Skeletal muscle satellite cell (primary cell): ENCODE measurements at regions not wholly inside any gene's neighbourhood (a gene's known extent, or its start where the extent isn't known, plus 50 kb on each side); places are given as distances from the start of the nearest gene placed in this dataset.

Experiments
- H3K27me3 ChIP-seq: 2 replicates; pipeline ENCODE4 v1.7.0; 2013; ENCODE audit warnings: low read length; ENCODE audit not compliant: control insufficient read depth, insufficient read depth
- H3K36me3 ChIP-seq: 2 replicates; pipeline ENCODE4 v1.7.0; 2013; ENCODE audit warnings: mild to moderate bottlenecking, control low read depth, low read length; ENCODE audit not compliant: insufficient read depth
- H3K4me1 ChIP-seq: 2 replicates; pipeline ENCODE4 v1.7.0; 2013; ENCODE audit warnings: low read length; ENCODE audit not compliant: control insufficient read depth, insufficient read depth
- H3K4me2 ChIP-seq: 2 replicates; pipeline ENCODE4 v1.7.0; 2013; ENCODE audit warnings: mild to moderate bottlenecking, low read length
- H3K4me3 ChIP-seq: 2 replicates; pipeline ENCODE4 v1.7.0; 2013; ENCODE audit warnings: low read length
- H3K9ac ChIP-seq: 2 replicates; pipeline ENCODE4 v1.7.0; 2013; ENCODE audit warnings: mild to moderate bottlenecking, low read depth, low read length, moderate library complexity
- H3K9me3 ChIP-seq: replicated peaks from 2 replicates; pipeline ENCODE4 v1.7.0; 2013; ENCODE audit warnings: mild to moderate bottlenecking, control low read depth, low read length

DNA sequence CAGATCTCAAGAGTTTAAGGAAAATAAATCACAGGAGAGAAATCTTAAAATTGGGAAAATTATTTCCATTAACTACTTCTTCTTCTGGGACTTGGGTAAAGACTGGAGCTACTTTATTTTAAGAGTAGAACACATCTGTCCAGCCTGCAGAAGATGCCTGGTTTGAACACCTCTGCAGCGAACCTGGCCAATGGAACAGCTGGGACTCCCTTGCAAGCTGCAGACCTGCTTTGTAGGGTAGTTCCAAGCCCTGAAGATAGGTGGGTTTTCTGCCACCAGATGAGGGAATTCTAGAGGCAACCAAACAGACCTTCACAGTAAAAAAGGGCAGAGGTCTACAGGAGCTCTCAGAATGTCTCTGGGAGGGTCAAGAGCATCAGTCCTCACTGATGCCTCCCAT lies 86.5 kb upstream of the CACNA1E start:
- Histone ChIP-seq H3K9me3 (no peaks in the 10 kb centered on the region), H3K9ac (no peak overlapping the region), H3K27me3 (no peaks in the 10 kb centered on the region), H3K4me2 (no peak overlapping the region), H3K4me1 (no peaks in the 10 kb centered on the region), H3K36me3 (no peaks in the 10 kb centered on the region), H3K4me3 (no peak overlapping the region)

DNA sequence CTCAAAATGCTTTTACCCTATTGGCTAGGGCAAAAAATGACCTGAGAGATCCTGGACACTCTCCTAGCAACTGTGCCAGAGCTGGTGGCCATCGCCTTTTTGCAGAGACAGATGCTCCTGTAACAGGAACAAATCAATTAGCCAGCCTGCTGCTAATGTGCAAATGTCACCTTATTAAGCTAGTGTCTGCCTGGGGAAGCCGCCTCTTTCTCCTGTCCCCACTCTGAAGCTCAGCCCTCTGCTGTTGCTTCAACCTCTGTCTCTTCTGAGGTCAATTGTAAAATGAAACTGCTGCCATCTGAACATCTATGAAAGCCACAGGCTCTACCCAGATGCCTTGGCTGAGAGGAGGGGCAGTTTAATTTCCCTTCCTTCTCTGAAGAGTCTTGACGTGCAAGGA lies 85.5 kb upstream of the CACNA1E start:
- no peak overlapping the region for H3K4me2 ChIP-seq
- no peaks in the 10 kb centered on the region for H3K4me1 ChIP-seq
- H3K36me3 ChIP-seq = no peaks in the 10 kb centered on the region
- H3K9me3 ChIP-seq = no peaks in the 10 kb centered on the region
- H3K9ac ChIP-seq = no peak overlapping the region
- no peaks in the 10 kb centered on the region for H3K27me3 ChIP-seq
- H3K4me3 ChIP-seq = no peak overlapping the region

DNA sequence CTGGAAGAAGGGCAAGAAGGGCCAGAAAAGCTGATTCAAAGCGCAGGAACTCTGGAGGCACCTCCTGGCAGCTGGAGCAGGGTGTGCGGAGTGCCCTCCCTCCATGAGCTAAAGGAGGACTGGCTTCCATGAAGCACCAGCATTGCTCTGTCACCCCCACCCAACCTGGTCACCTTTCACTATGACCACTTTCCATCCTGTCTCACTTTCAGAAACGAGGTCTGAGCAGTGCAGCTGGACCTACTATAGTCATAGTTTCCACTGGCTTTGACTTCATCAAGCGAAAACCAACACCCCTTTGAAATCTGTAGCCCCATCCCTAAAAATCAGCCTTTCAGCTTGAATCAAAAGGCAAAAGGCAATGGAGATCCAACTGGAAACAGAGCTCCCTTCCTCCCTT lies 84.8 kb upstream of the CACNA1E start:
- no peak overlapping the region for H3K4me2 ChIP-seq
- H3K4me1 ChIP-seq = no peaks in the 10 kb centered on the region
- H3K9me3 ChIP-seq = no peaks in the 10 kb centered on the region
- H3K9ac ChIP-seq = no peak overlapping the region
- H3K4me3 ChIP-seq = no peak overlapping the region
- H3K27me3 ChIP-seq = no peaks in the 10 kb centered on the region
- H3K36me3 ChIP-seq = no peaks in the 10 kb centered on the region

DNA sequence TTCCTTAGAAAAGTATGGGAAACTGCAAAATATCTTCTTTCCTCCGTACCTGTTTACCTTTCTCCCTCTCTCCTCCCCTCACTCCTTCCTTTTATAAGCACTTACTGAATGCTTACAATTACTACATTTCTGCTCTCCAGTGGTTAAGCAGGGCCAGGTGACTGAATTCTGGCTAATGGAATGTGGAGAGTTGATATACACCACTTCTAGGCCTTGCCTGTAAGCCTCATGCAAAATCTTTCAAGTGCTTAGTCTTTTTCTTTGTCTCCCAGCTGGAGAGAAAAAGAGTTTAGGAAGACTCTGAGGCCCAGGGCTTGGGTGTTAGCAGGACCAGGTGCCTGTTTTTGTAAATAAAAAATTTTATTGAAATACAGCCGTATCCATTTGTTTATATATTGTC lies 77.7 kb upstream of the CACNA1E start:
- H3K9ac ChIP-seq = no peak overlapping the region
- H3K4me2 ChIP-seq = no peak overlapping the region
- H3K4me3 ChIP-seq = no peak overlapping the region
- no peaks in the 10 kb centered on the region for H3K36me3 ChIP-seq
- no peaks in the 10 kb centered on the region for H3K4me1 ChIP-seq
- no peaks in the 10 kb centered on the region for H3K9me3 ChIP-seq
- no peaks in the 10 kb centered on the region for H3K27me3 ChIP-seq

DNA sequence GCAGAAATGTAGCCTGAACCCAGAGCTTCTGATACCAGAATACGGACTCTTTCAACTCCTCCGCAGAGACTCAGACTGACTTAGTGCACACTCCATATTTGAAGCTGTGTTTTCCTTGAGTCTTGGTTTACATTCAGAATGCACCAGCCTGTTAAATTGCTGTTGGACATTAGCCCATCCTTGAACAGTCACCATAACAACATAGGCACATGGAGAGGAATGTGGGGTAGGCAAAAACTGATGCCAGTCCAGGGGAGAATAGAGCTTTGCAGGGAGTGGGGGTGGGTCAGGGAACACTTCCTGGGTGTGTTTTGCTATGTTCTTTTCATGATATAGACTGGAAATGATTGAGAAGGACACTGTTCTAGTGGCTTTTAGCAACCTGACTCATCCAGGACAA lies 76.3 kb upstream of the CACNA1E start:
- Histone ChIP-seq H3K36me3 (no peaks in the 10 kb centered on the region), H3K27me3 (no peaks in the 10 kb centered on the region), H3K4me3 (no peak overlapping the region), H3K4me2 (no peak overlapping the region), H3K4me1 (no peaks in the 10 kb centered on the region), H3K9ac (no peak overlapping the region), H3K9me3 (no peaks in the 10 kb centered on the region)

DNA sequence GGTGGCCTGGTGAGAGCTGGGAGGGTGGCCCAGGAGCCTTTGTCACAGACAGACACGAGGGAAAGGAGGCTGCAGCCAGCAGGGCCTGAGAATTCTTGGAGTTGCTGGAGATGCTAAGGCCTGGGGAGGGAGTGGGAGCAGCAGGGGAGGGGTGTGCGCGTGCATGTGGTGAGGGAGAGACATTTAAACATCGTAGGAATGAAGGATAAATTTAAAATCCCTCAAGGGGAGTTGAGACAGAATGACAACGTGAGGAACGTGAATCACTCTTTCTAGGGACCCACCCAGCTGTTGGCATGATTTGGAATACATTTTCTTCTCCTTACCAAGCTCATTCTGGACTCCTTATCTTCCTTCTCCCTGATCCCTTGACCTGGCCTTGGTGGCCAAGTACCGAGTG lies 73.3 kb upstream of the CACNA1E start:
- Histone ChIP-seq H3K4me2 (no peak overlapping the region), H3K27me3 (no peaks in the 10 kb centered on the region), H3K9me3 (no peaks in the 10 kb centered on the region), H3K4me3 (no peak overlapping the region), H3K36me3 (no peaks in the 10 kb centered on the region), H3K9ac (no peak overlapping the region), H3K4me1 (no peaks in the 10 kb centered on the region)

DNA sequence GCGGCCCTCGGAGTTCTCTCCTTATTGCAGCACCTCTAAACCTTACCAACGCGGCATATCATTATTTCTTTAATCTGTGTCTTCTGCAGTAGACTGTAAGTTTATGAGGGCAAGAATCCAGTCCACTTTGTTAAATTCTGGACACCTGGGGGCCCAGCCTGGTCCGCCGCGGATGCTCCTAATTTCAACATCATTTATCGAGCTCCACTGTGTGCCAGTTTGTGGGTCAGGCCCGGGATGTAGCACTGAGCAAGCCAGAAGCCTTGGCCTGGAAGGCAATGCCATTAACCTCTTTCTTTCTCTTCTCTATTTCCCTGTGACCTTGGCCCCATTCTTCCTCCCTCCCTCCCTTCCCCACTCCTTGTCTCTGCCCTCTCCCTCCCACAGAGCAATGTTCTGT lies 70.6 kb upstream of the CACNA1E start:
- Histone ChIP-seq H3K4me1 (no peaks in the 10 kb centered on the region), H3K9ac (no peak overlapping the region), H3K9me3 (no peaks in the 10 kb centered on the region), H3K36me3 (no peaks in the 10 kb centered on the region), H3K27me3 (no peaks in the 10 kb centered on the region), H3K4me2 (no peak overlapping the region), H3K4me3 (no peak overlapping the region)

DNA sequence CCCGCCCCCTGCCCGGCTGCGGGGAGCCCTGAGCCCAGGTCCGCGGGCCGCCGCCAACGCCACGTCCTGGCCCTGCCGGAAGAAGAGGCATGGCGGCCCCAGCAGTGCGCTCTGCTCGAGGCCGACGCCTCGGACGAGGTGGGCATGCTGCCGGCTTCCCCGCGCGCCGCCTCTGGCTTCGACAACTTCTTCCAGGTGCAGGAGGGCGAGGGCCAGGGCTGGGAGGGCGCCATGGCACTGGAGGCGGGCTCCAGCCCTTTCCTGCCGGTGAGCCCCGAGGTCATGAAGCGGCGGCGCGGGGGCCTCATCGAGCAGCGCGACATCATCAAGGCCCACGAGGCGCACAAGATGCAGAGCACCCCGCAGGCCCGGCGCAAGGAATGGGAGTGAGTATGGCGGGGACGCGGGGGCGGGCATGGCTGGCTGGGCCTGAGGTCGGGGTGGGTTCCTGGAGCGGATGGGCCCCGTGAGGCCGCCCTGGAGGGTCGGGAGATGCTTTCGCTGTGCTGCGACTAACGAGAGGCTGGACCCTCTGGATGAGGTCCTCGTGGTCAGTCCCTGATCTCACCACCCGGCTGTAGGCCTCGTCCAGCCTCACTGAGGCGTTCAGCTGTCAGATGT lies 70.0 kb upstream of the CACNA1E start:
- no peak overlapping the region for H3K9ac ChIP-seq
- H3K4me3 ChIP-seq = no peak overlapping the region
- H3K9me3 ChIP-seq = no peaks in the 10 kb centered on the region
- no peaks in the 10 kb centered on the region for H3K4me1 ChIP-seq
- no peaks in the 10 kb centered on the region for H3K27me3 ChIP-seq
- H3K4me2 ChIP-seq = no peak overlapping the region
- H3K36me3 ChIP-seq = no peaks in the 10 kb centered on the region

DNA sequence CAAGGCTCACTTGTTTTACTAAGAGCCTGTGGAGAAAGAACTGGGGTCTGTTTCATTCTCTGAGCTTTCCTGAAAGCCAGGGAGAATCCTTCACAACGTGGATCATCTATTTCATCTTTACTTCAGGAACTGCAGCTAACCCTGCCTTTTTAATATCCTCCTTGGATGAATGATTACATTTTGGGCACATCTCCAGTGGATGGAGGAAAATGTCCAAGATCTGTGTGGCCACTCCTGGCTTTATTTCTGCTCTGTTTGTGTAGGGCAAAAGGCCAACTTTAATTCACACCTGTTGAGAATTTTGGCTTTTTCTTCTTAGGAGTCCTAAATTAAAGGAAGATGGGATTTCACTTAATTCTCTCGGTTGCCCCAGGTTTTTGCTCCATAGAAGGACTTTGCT lies 69.5 kb upstream of the CACNA1E start:
- Histone ChIP-seq H3K36me3 (no peaks in the 10 kb centered on the region), H3K9me3 (no peaks in the 10 kb centered on the region), H3K27me3 (no peaks in the 10 kb centered on the region), H3K9ac (no peak overlapping the region), H3K4me2 (no peak overlapping the region), H3K4me1 (no peaks in the 10 kb centered on the region), H3K4me3 (no peak overlapping the region)

DNA sequence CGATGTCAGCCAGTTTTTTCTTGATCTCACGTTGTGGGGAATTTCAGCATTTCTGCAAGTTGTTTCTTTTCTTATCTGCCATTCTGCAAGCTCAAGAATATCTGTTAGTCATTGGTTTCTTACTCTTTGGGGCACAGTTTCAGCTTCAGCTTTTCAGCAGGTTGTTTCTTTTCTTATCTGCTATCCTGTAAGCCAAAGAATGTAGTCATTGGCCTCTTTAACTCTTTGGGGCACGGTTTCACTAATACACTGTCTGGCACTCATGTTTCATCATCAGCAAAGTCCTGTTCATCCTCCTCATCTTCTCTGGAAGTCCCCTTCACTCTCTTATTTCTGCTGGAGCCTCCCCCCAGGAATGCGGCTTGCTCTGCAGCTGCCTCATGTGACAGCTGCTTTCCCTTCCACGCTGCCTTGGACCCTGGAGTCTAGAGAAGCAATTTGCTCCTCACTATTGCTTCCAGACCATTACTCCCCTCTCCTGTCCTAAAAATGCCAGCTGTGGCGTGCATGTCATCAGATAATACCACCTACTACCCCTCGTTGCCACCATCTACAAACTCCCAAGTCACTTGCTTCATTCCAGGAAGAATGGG lies 67.0 kb upstream of the CACNA1E start:
- no peaks in the 10 kb centered on the region for H3K4me1 ChIP-seq
- H3K27me3 ChIP-seq = peaks cover 10% of the 10 kb centered on the region
- no peak overlapping the region for H3K4me3 ChIP-seq
- H3K9ac ChIP-seq = no peak overlapping the region
- H3K9me3 ChIP-seq = no peaks in the 10 kb centered on the region
- H3K4me2 ChIP-seq = no peak overlapping the region
- no peaks in the 10 kb centered on the region for H3K36me3 ChIP-seq

DNA sequence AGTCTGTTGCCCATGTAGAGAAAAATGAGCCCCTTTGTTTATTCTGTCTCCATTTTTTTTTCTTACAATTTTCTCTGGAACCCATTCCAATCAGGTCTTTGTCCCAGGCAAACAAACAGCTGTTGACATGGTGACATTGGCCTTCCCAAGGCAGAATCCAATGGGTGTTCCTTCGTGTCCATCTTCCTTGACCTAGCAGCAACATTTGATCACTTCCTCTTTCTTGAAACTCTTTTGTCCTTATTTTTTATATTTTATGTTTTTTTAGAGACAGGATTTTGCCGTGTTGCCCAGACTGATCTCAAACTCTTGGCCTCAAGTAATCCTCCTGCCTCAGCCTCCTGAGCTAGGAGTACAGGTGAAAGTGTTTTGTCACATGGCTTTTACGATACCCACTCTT lies 65.4 kb upstream of the CACNA1E start:
- H3K9me3 ChIP-seq = no peaks in the 10 kb centered on the region
- no peaks in the 10 kb centered on the region for H3K36me3 ChIP-seq
- no peaks in the 10 kb centered on the region for H3K4me1 ChIP-seq
- H3K9ac ChIP-seq = no peak overlapping the region
- peaks cover 11% of the 10 kb centered on the region for H3K27me3 ChIP-seq
- no peak overlapping the region for H3K4me3 ChIP-seq
- no peak overlapping the region for H3K4me2 ChIP-seq

DNA sequence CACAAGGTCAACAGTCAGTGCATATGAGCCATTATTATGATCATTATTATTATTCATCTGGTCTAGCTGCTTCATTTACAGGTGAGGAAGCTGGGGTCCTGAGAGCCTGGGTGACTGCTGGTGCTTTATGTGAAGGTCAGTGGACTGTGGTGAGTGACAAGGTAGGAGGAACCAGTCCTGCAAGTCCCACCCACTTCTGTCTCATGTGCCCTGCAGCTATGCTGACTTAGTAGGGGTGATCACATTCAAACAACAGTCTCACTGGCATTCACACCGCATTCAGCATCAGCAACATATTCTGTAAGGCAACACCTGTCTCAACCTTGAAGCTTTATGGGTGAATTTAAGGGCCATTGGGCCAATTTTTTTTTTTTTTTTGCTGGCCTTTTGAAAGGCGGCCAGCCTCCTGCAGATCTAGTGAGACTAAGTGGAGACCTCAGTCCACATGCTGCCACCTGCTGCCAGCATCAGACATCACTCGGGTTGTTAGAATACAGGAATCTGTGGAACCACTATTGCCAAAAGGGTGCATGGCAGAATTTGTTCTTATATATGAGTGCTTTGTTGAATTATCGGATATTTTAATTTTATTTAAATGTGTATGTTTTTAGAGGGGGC lies 59.9 kb upstream of the CACNA1E start:
- no peaks in the 10 kb centered on the region for H3K9me3 ChIP-seq
- peaks cover 11% of the 10 kb centered on the region for H3K27me3 ChIP-seq
- no peak overlapping the region for H3K9ac ChIP-seq
- no peaks in the 10 kb centered on the region for H3K4me1 ChIP-seq
- H3K4me3 ChIP-seq = no peak overlapping the region
- H3K36me3 ChIP-seq = no peaks in the 10 kb centered on the region
- H3K4me2 ChIP-seq = no peak overlapping the region
